Glutamatergic neuron (in vitro differentiated cells): ENCODE measurements at regions not wholly inside any gene's neighbourhood (a gene's known extent, or its start where the extent isn't known, plus 50 kb on each side); places are given as distances from the start of the nearest gene placed in this dataset.

Experiments used
- DNase-seq: peaks from one replicate; pipeline ENCODE4 v3.0.0; 2022
- H3K27ac Mint-ChIP-seq: one replicate; pipeline ENCODE4 v1.8.0; 2020; ENCODE audit warnings: mild to moderate bottlenecking, mixed read lengths, inconsistent platforms; ENCODE audit not compliant: unreplicated experiment
- H3K27me3 Mint-ChIP-seq: one replicate; pipeline ENCODE4 v1.8.0; 2020; ENCODE audit warnings: mild to moderate bottlenecking, moderate library complexity, mixed read lengths, inconsistent platforms; ENCODE audit not compliant: unreplicated experiment
- H3K36me3 Mint-ChIP-seq: one replicate; pipeline ENCODE4 v1.8.0; 2020; ENCODE audit warnings: mild to moderate bottlenecking, mixed read lengths, inconsistent platforms; ENCODE audit not compliant: unreplicated experiment
- H3K4me1 Mint-ChIP-seq: one replicate; pipeline ENCODE4 v1.8.0; 2020; ENCODE audit warnings: mild to moderate bottlenecking, low read depth, mixed read lengths, inconsistent platforms; ENCODE audit not compliant: unreplicated experiment
- H3K4me3 Mint-ChIP-seq: one replicate; pipeline ENCODE4 v1.8.0; 2020; ENCODE audit warnings: mild to moderate bottlenecking, mixed read lengths, inconsistent platforms; ENCODE audit not compliant: unreplicated experiment
- H3K9me3 Mint-ChIP-seq: one replicate; pipeline ENCODE4 v1.8.0; 2020; ENCODE audit warnings: mild to moderate bottlenecking, moderate library complexity, mixed read lengths, inconsistent platforms; ENCODE audit not compliant: unreplicated experiment
- TF ChIP-seq, protein P1 (sequence below): fragments of 200-600 bp; sonication (generic); IDR thresholded peaks from one replicate; pipeline ENCODE4 v1.5.0; 2021; ENCODE audit not compliant: partially characterized antibody, unreplicated experiment

DNA sequence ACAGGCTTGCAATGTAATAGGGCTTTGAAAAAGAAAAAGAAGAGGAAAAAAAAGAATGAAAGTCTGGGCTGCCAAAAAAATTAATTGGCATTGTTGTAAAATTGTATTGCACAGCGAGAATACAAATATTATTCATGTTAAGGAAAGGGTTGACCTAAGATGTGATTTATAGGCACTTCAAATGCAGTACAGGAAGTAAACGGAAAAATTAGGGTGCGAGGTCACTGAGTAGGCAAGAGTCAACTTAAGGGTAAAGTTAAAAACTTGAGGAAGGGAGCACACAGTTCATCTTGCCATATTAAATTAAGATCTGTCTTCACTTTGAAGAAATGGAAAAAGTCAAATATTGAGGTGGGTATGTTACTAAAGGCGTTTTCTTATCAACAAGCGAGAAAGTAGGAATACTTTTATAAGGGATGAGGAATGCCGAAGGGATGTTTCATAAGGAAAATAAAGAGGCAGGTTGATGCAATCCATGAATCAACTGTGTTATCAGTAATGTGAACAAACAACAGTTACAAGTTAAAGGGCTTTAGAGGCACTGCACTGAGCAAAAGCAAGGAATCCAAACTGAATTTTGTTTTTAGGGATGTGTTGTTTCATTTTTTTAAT is 123.0 kb downstream of the WT1 start:
- H3K27me3 Mint-ChIP-seq: no peaks in the 10 kb centered on the region
- TF ChIP-seq, protein P1, sequence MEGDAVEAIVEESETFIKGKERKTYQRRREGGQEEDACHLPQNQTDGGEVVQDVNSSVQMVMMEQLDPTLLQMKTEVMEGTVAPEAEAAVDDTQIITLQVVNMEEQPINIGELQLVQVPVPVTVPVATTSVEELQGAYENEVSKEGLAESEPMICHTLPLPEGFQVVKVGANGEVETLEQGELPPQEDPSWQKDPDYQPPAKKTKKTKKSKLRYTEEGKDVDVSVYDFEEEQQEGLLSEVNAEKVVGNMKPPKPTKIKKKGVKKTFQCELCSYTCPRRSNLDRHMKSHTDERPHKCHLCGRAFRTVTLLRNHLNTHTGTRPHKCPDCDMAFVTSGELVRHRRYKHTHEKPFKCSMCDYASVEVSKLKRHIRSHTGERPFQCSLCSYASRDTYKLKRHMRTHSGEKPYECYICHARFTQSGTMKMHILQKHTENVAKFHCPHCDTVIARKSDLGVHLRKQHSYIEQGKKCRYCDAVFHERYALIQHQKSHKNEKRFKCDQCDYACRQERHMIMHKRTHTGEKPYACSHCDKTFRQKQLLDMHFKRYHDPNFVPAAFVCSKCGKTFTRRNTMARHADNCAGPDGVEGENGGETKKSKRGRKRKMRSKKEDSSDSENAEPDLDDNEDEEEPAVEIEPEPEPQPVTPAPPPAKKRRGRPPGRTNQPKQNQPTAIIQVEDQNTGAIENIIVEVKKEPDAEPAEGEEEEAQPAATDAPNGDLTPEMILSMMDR: no peak
- no peaks in the 10 kb centered on the region for H3K36me3 Mint-ChIP-seq
- no peaks in the 10 kb centered on the region for H3K9me3 Mint-ChIP-seq
- H3K4me1 Mint-ChIP-seq: peaks cover 12% of the 10 kb centered on the region
- no peak overlapping the region for H3K4me3 Mint-ChIP-seq
- H3K27ac Mint-ChIP-seq: no peak overlapping the region
- DNase-seq: no peak

GRCh38 chr11:32312865-32313403 is 122.4 kb downstream of the WT1 start:
- peak; percentile 26 for DNase-seq
- Mint-ChIP-seq H3K27me3 (no peaks in the 10 kb centered on the region), H3K4me1 (peaks cover 6% of the 10 kb centered on the region), H3K9me3 (no peaks in the 10 kb centered on the region), H3K27ac (no peak overlapping the region), H3K36me3 (no peaks in the 10 kb centered on the region), H3K4me3 (no peak overlapping the region)
- TF ChIP-seq, protein P1: peak; percentile 76

DNA sequence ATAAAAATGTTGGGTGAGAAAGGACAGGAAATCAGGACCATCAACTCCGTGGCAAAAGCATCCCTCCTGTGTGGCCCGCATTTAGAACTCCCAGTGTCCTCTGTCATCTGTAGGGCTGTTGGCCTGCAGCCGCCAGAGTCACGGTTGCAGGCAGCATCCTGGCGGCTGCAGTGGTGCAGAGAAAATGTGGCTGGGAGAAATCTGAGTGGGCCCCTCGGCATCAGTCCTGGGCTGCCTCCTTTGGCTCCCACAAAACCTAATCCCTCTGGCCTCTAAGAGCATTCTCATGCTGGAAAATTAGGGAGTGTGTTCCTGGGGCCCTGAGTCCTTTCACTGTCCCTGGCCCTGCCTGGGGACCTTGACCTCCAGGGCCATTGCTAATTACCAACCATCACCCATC is 121.9 kb downstream of the WT1 start:
- TF ChIP-seq, protein P1: no peak

GRCh38 chr11:32315121-32315520 is 120.2 kb downstream of the WT1 start:
- no peak for DNase-seq
- Mint-ChIP-seq H3K27ac (no peak overlapping the region), H3K27me3 (no peaks in the 10 kb centered on the region), H3K4me3 (no peak overlapping the region), H3K9me3 (no peaks in the 10 kb centered on the region), H3K36me3 (no peaks in the 10 kb centered on the region), H3K4me1 (peaks cover 2% of the 10 kb centered on the region)
- TF ChIP-seq, protein P1: no peak

More for the DNA sequence above, 121.9 kb downstream of the WT1 start:
- Mint-ChIP-seq H3K4me3 (no peak overlapping the region), H3K27ac (no peak overlapping the region), H3K27me3 (no peaks in the 10 kb centered on the region), H3K9me3 (no peaks in the 10 kb centered on the region), H3K36me3 (no peaks in the 10 kb centered on the region), H3K4me1 (peaks cover 6% of the 10 kb centered on the region)
- DNase-seq: no peak

DNA sequence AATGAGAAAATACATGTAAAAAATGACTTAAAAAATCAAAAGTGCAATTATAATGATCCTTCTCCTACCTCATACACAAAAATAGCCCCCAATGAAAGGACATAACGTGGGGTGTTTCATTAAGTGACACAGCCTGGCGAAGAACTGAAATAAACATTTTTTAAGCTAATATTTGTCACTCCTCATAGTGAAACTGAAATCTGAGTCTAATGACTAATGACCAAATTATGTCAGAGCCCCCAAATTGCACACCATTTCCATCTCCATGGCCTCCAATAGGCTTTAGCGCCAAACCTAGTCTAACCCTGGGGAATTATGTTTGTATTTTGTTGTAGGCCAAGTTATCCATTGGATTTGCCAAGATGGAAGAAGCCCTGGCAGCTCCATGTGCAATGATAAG is 119.1 kb downstream of the WT1 start:
- Mint-ChIP-seq H3K4me3 (no peak overlapping the region), H3K27me3 (no peaks in the 10 kb centered on the region), H3K9me3 (no peaks in the 10 kb centered on the region), H3K27ac (no peak overlapping the region), H3K4me1 (peaks cover 2% of the 10 kb centered on the region), H3K36me3 (no peaks in the 10 kb centered on the region)
- DNase-seq: no peak
- TF ChIP-seq, protein P1: no peak
